Esophagus squamous epithelium (tissue), 4 donors: ENCODE measurements at regions not wholly inside any gene's neighbourhood (a gene's known extent, or its start where the extent isn't known, plus 50 kb on each side); places are given as distances from the start of the nearest gene placed in this dataset.

Source experiments
- CTCF ChIP-seq, 6 experiments: fragments of 450-650 bp in 4 of 6; fragments of 200-600 bp in 2 of 6; sonication (generic) in 2 of 6; IDR thresholded peaks; one replicate each; pipeline ENCODE4 v1.5.1; 2016 to 2019; ENCODE audit warnings: antibody characterized with exemption in 6 of 6, mild to moderate bottlenecking in 4 of 6, moderate library complexity in 4 of 6
- POLR2A ChIP-seq, 4 donors: fragments of 450-650 bp; IDR thresholded peaks; one replicate each; pipeline ENCODE4 v1.6.1; 2017; ENCODE audit warnings: antibody characterized with exemption in 4 of 4, mild to moderate bottlenecking in 4 of 4, moderate library complexity in 3 of 4

GRCh38 chr2:78147466-78147865 lies 625.3 kb upstream of the LRRTM4 start:
- no peak for TF ChIP-seq CTCF (IDR thresholded peaks at IDR 0.05)
- TF ChIP-seq POLR2A (IDR thresholded peaks at IDR 0.05), result no peak
